ENCODE measurements at regions not wholly inside any gene's neighbourhood (a gene's known extent, or its start where the extent isn't known, plus 50 kb on each side); places are given as distances from the start of the nearest gene placed in this dataset.

GRCh38 chr20:11275740-11276139, 601.9 kb upstream of the JAG1 start:
- no peak for TF ChIP-seq TAF1 (IDR thresholded peaks at IDR 0.05; ENCODE audit: borderline replicate concordance, insufficient read depth, low read length)

GRCh38 chr20:11277170-11277569, 603.4 kb upstream of the JAG1 start:
- TF ChIP-seq, protein P1, sequence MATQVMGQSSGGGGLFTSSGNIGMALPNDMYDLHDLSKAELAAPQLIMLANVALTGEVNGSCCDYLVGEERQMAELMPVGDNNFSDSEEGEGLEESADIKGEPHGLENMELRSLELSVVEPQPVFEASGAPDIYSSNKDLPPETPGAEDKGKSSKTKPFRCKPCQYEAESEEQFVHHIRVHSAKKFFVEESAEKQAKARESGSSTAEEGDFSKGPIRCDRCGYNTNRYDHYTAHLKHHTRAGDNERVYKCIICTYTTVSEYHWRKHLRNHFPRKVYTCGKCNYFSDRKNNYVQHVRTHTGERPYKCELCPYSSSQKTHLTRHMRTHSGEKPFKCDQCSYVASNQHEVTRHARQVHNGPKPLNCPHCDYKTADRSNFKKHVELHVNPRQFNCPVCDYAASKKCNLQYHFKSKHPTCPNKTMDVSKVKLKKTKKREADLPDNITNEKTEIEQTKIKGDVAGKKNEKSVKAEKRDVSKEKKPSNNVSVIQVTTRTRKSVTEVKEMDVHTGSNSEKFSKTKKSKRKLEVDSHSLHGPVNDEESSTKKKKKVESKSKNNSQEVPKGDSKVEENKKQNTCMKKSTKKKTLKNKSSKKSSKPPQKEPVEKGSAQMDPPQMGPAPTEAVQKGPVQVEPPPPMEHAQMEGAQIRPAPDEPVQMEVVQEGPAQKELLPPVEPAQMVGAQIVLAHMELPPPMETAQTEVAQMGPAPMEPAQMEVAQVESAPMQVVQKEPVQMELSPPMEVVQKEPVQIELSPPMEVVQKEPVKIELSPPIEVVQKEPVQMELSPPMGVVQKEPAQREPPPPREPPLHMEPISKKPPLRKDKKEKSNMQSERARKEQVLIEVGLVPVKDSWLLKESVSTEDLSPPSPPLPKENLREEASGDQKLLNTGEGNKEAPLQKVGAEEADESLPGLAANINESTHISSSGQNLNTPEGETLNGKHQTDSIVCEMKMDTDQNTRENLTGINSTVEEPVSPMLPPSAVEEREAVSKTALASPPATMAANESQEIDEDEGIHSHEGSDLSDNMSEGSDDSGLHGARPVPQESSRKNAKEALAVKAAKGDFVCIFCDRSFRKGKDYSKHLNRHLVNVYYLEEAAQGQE (IDR thresholded peaks at IDR 0.05; ENCODE audit: insufficient read depth in 1 of 2, low read depth in 2 of 2, low read length in 2 of 2), result no peak
- TF ChIP-seq SIN3A (IDR thresholded peaks at IDR 0.05; ENCODE audit: borderline replicate concordance, insufficient read depth, low read length), result no peak
- no peak for TF ChIP-seq TAF1 (IDR thresholded peaks at IDR 0.05; ENCODE audit: borderline replicate concordance, insufficient read depth, low read length)
- no peak for TF ChIP-seq POLR2AphosphoS5 (IDR thresholded peaks at IDR 0.05; ENCODE audit: low read depth, low read length)
- TF ChIP-seq FOXP2 (optimal IDR thresholded peaks at IDR 0.05; ENCODE audit: borderline replicate concordance, extremely low read depth, extremely low read length, insufficient read depth), result no peak

DNA sequence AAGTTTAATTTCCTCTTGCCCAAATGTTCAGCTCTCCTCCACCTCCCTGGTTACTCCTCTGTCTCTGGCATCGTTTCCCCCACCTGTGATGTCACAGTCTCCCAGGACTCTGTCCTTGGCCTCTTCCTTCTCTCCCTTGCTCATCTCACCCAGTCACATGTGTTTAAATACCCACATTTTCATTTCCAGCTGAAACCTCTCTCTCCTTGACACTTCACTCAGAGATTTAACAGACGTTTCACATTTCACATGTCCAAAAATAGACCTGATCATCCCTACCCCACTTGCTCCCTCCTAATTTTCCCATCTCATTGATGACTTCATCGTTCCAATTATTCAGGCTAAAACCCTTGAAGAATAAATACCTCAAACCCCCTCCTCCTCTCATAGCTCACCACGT, 604.1 kb upstream of the JAG1 start:
- no peak for TF ChIP-seq TAF1 (IDR thresholded peaks at IDR 0.05; ENCODE audit: borderline replicate concordance, insufficient read depth, low read length)
- TF ChIP-seq, protein P1 (IDR thresholded peaks at IDR 0.05; ENCODE audit: insufficient read depth in 1 of 2, low read depth in 2 of 2, low read length in 2 of 2), result no peak
- TF ChIP-seq POLR2AphosphoS5 (IDR thresholded peaks at IDR 0.05; ENCODE audit: low read depth, low read length), result no peak
- no peak for TF ChIP-seq SIN3A (IDR thresholded peaks at IDR 0.05; ENCODE audit: borderline replicate concordance, insufficient read depth, low read length)
- TF ChIP-seq FOXP2 (optimal IDR thresholded peaks at IDR 0.05; ENCODE audit: borderline replicate concordance, extremely low read depth, extremely low read length, insufficient read depth), result no peak

DNA sequence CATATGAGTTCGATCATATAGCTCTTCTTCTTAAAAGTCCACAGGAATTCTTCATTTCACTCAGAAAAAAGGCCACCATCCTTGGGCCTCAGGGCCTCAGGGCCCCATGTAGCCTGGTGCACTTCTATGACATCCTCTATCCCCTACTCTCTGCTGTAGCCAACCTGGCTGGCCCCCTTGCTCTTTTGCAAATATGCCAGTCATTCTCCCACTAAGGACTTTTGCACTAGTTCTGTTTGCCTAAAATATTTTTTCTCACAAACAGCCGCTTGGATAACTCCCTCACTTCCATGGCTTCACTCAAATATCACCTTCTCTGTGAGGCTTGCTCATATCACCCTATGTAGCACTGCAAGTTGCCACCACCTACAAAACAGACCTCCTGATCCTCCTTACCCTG, 604.7 kb upstream of the JAG1 start:
- no peak for TF ChIP-seq SIN3A (IDR thresholded peaks at IDR 0.05; ENCODE audit: borderline replicate concordance, insufficient read depth, low read length)
- no peak for TF ChIP-seq TAF1 (IDR thresholded peaks at IDR 0.05; ENCODE audit: borderline replicate concordance, insufficient read depth, low read length)
- TF ChIP-seq, protein P1 (IDR thresholded peaks at IDR 0.05; ENCODE audit: insufficient read depth in 1 of 2, low read depth in 2 of 2, low read length in 2 of 2), result no peak

DNA sequence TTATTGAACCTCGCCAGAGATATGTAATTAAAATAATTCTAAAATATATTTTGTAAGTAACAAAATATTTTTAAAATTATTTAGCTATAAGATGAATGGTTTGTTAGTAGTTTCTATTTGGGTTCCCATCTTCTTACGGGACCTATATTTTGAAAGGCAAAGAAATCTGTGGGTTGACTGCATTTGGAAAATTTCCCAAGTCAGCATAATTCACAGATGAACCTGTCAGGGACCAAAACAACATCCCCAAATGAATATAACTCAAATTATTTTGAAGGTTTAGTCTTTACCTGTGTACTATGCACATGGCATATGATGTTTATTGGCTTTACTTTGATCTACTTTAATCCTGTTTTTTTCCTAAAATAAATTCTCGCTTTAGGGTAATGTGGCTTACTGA, 607.4 kb upstream of the JAG1 start:
- no peak for TF ChIP-seq SIN3A (IDR thresholded peaks at IDR 0.05; ENCODE audit: borderline replicate concordance, insufficient read depth, low read length)
- TF ChIP-seq, protein P1 (IDR thresholded peaks at IDR 0.05; ENCODE audit: insufficient read depth in 1 of 2, low read depth in 2 of 2, low read length in 2 of 2), result no peak
- no peak for TF ChIP-seq TAF1 (IDR thresholded peaks at IDR 0.05; ENCODE audit: borderline replicate concordance, insufficient read depth, low read length)
- TF ChIP-seq POLR2AphosphoS5 (IDR thresholded peaks at IDR 0.05; ENCODE audit: low read depth, low read length), result no peak
- TF ChIP-seq FOXP2 (optimal IDR thresholded peaks at IDR 0.05; ENCODE audit: borderline replicate concordance, extremely low read depth, extremely low read length, insufficient read depth), result no peak
